ENCODE measurements at regions not wholly inside any gene's neighbourhood (a gene's known extent, or its start where the extent isn't known, plus 50 kb on each side); places are given as distances from the start of the nearest gene placed in this dataset.
A peak's percentile ranks its signal among the peaks of the same experiment; 100 is the strongest.
"Not testable (repeated sequence)": the region's sequence is repeated elsewhere in the genome, so short reads cannot be mapped to it uniquely, and the experiment has no call there.

DNA sequence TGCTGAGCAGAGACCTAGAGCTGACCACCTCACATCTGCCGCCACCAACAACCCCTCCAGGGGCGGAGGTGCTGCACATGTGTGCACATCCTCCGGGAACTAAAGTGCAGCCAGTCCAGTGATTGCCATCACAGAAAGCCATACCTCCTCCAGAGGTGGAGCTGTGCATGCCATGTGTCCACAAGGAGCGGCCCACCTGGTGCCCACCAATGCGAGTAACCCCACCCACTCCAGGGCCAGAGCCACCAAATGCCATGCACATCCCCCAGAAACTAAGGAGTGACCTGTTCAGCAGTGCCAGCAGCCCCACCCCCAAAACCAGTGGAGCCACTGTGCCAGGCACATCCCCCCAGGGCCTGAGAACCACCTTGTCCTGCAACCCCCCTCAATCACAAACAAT lies 557.9 kb downstream of the UQCRFS1 start:
- DNase-seq, result no peak

- DNase-seq, result no peak
Measured at GRCh38 chr19:28652765-28653164, 560.2 kb downstream of the UQCRFS1 start.

GRCh38 chr19:28646629-28647028 lies 566.3 kb downstream of the UQCRFS1 start:
- DNase-seq, result no peak

- no peak for DNase-seq
Measured at GRCh38 chr19:28644169-28644775, 568.7 kb downstream of the UQCRFS1 start.

- no peak for DNase-seq
Measured at GRCh38 chr19:28642787-28643683, 569.9 kb downstream of the UQCRFS1 start.

DNA sequence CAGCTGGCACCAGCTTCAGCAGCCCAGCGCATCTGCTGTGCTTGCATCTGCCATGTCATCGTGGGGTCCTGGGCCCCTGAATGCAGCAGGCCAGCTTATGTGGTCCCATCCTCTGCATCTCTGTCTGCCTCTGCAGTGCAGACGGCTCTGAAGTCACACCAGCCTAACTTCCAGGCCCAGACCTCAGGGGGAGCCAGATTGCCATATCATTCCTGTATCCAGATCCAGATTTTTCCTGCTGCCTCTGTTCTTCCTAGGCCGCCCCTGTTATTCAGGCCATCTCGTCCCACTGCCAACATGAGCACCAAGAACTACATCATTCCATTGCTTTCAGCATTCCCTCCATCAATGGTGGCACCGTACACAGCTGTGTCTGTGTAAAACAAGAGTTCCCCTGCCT lies 571.6 kb downstream of the UQCRFS1 start:
- no peak for DNase-seq

DNA sequence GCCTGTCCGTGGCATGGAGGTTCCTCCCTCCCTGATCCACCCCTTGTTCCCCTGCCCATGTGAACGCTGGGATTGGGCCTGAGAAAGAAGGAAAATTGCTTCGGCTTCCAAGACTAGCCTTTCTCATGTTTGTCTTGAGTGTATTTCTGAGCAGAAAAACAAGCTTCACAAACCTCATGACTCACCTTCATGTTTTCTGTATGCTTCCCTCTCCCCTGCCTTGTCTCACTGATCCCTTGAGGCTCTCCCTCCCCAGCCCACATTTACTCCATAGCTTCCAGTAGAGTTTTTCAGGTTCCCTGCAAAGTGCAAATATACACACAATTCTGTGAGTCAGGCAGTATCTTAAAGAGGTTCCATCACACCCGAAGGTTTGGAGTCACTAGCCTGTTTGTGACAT lies 572.4 kb downstream of the UQCRFS1 start:
- DNase-seq, result no peak

- DNase-seq, result no peak
Measured at GRCh38 chr19:28638445-28638844, 574.5 kb downstream of the UQCRFS1 start.

DNA sequence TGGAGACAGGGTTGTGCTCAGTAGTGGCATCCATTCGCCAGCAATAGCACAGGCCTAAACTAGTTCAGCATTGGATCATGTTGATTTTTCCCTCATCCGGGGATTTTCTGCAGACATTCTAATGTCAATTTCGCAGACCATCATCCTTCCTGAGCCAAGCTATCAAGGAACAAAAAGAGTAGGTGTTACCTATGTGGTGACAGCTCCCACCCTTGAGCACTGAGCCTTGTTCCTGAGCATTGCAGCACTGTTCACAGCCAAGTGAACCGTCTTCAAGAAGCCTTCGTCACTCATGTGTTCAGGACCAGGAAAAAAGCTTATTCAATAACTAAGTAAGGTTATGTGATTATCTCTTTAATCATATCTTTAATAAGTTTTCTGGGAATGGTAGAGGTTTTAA lies 576.2 kb downstream of the UQCRFS1 start:
- DNase-seq, result no peak

GRCh38 chr19:28636016-28636629 lies 576.8 kb downstream of the UQCRFS1 start:
- no peak for DNase-seq

GRCh38 chr19:28634837-28635236 lies 578.1 kb downstream of the UQCRFS1 start:
- DNase-seq, result no peak

GRCh38 chr19:28634019-28634328 lies 579.0 kb downstream of the UQCRFS1 start:
- DNase-seq, result no peak

- DNase-seq, result peak in 2 of 5 experiments; percentile 44 to 53
Measured at GRCh38 chr19:28633319-28634018, 579.5 kb downstream of the UQCRFS1 start.

GRCh38 chr19:28632371-28633080 lies 580.4 kb downstream of the UQCRFS1 start:
- peak in 1 of 5 experiments; percentile 33 for DNase-seq

DNA sequence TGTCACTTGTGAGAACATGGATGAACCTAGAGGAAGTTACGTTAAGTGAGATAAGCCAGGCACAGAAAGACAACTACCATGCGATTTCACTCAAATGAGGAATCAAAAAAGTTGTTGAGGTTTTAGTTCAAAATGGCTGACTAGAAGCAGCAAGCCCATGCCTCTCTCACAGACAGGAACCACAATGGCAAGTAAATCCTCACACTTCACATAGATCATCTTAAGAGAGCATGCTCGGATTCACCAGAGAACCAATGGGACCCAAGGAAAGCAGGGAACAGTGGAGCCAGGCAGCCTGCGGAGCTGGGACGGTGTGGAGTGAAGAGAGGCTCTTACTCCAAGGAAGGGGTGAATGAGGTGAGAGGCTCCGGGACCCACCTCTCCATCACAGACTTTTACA lies 581.0 kb downstream of the UQCRFS1 start:
- no peak for DNase-seq

DNA sequence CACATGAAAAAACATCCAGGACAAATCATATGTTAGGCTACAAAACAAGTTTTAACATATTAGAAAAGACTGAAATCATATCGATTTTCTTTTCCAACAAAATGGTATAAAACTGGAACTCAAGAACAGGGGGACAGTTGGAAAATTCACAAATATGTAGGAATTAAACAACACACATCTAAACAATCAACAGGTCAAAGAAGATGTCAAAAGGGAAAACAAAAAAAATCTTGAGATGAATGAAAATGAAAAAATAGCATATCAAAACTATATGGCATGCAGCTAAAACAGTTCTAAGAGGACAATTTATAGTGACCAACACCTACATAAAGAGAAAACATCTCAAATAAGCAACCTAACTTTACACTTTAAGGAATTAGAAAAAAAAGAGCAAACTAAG lies 585.3 kb downstream of the UQCRFS1 start:
- DNase-seq, result no peak

- DNase-seq, result not testable (repeated sequence)
Measured at GRCh38 chr19:28626407-28626806, 586.5 kb downstream of the UQCRFS1 start.

GRCh38 chr19:28619816-28620429 lies 593.0 kb downstream of the UQCRFS1 start:
- DNase-seq, result no peak

DNA sequence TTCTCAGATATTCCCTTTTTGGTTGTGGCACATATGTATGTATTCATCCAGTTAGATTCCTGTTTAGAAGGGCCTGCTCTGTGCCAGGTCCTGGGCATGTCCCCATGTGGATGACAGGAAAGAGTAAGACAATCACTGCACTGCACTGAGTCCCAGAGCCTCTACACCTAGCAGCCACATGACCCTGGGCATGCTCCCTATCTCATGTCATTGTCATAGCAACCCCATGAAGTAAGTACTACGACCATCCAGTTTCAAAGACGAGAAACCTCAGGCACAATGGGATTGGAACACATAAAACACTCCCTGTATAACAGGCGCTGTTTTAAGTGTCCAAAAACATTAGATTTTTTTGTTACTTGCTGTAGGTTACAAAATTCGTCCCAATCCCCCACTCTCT lies 594.4 kb downstream of the UQCRFS1 start:
- DNase-seq, result no peak

- DNase-seq, result no peak
Measured at GRCh38 chr19:28615966-28616365, 597.0 kb downstream of the UQCRFS1 start.

DNA sequence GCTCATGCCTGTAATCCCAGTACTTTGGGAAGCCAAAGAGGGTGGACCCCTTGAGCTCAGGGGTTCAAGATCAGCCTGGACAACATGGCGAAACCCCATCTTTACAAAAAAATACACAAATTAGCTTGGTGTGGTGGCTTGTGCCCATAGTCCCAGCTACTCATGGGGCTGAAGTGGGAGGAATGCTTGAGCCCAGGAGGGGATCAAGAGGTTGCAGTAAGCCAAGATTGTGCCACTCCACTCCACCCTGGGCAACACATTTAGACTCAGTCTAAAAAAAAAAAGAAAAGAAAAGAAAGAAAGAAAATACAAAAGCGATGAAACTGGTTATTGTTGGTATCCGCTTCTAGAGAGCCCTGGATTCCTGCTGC lies 597.4 kb downstream of the UQCRFS1 start:
- DNase-seq, result no peak
